Right forelimb (tissue), 1 donor: ENCODE measurements at regions not wholly inside any gene's neighbourhood (a gene's known extent, or its start where the extent isn't known, plus 50 kb on each side); places are given as distances from the start of the nearest gene placed in this dataset.

Experiments used
- DNase-seq: peaks from one replicate; pipeline ENCODE4 v3.0.0-alpha.2; 2018

DNA sequence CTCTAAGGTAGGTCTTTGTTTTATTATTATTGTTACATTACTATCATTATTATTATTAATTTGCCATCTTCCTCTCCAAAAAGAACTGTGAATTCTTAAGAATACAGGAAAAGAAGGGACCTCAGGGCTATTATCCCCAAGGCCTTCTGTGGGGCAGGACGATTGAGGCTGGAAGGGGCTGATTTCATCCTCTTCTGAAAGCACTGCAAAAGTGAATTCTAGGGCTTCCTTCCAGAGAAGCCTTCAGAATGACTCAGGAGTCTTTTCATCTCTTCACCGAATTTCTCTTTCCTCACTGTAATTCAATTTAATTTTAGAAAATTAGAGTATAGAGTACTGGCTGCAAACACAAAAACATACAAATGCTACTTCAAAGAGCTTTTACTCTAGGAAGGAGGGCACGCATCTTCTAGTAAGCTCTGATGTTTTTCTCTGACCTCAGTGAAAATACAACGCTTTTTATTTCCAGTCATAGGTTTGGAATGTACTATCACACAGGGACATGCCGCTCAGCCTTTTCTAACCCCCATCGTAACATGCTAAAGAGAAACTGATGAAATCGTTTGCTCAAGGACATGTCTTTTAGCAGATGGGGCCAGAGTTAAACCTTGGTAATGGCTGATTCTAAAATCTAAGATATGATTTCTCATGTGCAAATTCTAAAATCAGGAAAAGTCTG is 280.2 kb upstream of the PITRM1 start:
- DNase-seq = no peak

DNA sequence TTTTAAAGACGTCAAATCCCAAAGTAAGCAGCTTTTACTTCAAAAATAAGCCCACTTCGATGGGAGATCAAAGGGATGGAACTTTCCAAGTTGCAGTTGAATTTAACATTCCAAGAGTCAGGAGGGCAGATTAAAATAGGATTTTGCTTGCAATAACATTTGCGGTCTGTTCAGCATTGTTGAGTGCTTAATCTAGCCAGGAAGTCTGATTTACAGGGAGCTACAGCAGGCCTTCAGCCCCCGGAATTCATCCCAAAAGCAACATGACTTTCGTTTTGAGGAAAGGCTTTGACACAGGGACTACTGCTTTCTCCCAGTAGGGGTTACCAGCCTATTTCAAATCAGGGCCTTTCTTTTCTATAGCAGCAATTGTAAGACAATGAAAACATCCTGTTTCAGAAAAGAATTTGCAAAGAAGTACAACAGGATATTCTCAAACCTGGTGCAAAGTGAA is 279.6 kb upstream of the PITRM1 start:
- DNase-seq = no peak

DNA sequence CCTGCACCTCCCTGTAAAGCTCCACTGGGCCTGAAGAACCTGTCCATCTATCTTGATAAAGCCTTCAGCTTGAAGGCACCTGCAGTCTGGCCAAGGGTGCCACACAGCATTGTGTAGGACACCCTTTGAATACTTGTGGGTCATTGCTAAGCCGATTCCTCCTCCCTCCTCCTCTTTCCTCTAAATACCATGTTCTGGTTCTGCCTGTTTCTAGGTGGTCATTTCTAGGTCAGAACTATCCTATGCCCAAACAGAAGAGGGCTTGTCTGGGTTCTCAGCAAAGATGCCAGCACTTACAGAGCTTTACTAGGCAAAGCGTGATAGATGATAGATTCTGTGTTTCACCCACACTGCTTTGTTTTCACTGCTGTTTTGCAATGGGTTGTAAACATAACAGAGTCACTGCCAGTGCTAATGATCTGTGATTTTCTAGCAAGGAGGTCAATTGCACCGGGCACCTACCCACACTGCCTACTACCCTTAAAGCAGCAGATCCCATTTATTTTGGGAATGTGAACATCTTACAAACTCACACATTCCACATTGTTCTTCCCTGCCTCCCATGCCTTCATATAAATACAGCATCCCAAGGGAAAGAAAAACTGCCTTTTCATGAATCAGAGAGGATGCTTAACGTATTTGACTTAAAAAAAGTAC is 279.1 kb upstream of the PITRM1 start:
- DNase-seq = no peak

DNA sequence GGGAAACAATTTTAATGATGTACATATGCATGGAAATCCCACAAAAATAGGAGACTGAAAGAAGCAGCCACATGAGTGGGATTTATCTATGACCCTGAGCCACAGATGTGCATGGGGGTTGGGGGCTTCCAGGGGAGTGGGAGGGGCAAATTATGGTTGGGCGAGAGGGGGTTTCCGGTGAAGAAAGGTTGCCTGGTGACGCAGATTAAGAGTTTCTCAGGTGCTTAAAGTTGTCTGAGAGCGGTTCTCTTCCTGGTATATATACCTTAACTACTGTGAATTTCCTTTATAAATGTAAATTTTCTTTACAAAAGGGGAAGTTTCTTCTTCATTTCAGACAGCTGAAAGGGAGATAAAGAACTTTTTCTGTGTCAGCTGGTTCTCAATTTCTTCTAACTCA is 273.6 kb upstream of the PITRM1 start:
- DNase-seq = no peak

DNA sequence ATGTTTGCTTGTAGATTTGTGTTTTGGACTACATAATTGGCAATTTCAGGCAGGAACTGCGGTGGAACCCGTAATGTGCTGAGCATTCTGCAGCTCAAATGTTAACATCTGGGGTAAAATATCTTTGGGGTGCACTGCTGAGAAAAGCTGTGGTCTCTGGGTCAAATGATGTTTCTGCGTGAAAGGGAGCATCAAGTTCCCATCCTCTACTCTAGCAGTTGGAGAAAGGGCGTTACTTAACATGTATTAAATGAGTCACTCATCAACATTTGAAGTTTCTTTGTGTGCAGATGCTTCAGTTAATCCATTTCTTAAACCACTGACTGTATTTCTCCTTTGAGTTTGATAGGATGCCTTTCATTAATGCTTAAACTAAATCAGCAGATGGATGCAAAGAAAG is 273.1 kb upstream of the PITRM1 start:
- no peak for DNase-seq

DNA sequence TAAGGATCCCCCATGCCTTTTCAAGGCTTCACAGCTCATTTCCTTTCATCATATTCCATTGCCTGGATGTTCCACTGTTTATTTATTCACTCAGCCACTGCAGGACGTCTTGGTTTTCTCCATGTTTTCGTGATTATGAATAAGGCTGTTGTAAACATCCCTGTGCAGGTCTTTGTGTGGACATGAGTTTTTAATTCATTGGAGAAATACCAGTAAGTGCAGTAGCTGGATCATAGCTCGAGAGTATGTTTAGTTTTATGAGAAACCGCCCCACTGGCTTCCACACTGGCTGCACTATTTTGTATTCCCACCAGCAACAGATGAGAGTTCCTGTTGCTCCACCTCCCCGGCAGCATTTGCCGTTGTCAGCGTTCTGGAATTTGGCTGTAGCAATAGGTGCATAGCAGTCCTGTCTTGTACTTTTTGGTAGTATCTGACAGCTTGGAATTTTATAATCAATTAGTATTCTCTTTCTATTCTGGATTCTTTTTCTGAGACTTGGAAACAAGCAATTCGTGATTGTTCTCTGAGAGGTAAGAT is 269.9 kb upstream of the PITRM1 start:
- DNase-seq = no peak

DNA sequence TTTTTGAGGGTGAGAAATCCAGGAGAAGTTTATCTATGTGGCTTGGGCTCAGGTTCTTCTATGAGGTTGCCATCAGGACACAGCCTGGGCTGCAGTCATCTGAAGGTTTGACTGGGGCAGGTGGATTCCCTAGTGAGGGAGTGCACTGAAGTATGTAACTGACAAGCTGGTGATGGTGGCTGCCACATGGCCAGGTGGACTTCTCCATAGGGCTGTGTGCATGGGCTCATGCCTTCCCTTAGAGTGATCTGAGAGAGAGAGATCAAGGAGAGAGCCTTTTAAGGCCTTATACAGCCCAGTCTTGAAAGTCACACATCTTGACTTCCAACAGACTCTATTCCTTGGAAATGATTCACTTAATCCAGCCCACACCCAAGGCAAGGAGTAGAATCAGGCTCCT is 266.6 kb upstream of the PITRM1 start:
- DNase-seq = no peak

DNA sequence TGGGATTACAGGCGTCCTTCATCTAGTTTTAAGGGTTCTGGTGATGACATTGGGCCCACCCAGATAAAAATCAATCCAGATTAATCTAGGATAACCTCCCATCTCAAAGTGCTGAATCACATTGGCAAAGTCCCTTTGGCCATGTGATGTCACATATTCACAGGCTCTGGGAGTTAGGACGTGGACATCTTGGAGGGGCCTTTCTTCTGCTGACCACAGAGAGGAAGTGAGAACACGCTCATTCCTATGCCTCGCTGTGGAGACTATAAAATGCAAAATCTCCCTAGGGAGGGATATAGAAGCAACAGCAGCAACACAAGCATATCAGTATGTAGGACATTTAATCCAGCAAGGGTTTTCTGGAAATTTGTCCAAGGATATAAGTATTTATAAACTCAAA is 266.0 kb upstream of the PITRM1 start:
- DNase-seq = no peak

DNA sequence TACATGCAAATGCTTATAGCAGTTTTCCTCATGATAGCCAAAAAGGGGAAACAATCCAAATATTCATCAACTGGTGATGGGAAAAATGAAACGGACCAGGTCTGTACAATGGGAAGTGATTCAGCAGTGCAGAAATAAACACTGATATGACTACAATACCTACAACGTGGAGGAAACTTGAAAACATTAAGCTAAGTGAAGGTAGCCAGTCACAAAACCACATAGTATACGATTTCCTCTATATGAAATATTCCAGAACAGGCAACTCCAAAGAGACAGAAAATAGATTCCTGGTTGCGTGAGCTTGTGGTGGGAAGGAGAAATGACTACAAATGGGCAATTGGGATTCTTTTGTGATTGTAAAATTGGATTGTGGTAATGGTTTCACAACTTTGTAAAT is 263.1 kb upstream of the PITRM1 start:
- no peak for DNase-seq

DNA sequence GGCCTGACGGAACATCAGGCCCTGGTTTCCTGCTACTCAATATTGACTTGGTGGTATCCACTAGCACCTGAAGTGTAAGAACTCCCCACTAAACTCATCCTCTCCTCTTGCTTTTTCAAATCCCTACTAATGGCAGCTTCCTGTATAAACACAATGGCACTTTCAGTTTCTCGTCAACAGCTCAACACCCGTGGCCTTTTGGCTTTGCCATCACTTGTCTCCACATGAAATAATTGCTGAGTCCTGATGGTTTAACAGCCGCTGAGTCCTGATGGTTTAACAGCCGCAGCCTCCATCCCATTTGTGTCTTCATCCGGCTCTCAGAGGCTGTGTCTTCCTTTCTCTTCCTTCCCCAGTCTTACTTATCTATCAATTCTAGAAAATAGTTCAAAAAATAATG is 261.4 kb upstream of the PITRM1 start:
- DNase-seq = no peak

DNA sequence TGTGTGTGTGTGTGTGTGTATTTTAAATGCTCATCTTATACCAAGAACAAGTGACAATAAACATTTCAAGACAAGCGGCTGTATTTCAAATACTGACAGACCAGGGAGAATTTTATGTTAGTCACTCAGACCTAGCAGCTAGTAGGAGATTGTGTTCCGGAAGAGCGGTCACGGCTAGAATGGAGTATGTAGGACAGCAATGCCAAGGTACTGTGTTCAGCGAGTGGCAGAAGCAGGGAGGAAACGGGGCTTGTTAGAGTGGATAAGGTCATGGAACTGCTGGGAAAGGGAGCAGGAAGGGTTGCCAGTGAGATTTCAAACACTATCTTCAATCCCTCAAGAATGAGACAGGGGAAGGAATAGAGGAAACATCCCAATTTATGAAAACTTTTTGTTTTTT is 260.5 kb upstream of the PITRM1 start:
- no peak for DNase-seq

DNA sequence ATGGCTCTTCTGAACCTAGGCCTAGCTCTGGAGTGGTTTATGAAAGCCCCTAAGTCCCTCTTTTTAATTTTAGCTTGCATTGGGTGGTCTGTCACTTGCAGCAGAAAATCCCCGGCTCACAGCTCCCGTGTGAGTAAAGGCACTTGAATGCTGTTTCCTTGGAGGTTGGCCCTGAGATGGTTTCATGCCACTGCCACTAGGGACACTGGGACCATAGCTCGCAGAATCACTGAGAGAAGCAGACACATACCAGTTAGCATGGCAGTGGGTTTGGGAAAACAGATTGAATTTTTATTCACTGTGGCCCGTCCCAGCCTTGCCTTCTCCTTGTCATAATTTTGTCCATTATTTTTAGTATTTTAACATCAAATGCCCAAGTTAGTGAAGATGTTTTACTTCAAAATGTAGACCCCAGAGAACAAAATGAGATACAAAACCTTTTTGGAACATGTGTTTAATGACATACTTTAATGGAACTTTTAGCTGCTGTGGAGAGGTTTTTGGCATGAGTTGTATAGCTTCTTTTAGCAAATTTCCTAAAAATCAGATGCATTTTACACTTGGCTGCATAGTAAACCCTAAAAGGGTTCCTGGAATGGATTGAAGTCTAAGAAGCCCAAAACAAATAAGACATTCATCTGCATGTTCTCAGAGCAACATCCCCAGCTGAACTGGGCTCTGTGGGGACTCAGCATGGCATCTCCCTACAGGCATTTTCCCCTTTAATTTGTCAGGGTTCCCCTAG is 259.7 kb upstream of the PITRM1 start:
- DNase-seq = no peak

DNA sequence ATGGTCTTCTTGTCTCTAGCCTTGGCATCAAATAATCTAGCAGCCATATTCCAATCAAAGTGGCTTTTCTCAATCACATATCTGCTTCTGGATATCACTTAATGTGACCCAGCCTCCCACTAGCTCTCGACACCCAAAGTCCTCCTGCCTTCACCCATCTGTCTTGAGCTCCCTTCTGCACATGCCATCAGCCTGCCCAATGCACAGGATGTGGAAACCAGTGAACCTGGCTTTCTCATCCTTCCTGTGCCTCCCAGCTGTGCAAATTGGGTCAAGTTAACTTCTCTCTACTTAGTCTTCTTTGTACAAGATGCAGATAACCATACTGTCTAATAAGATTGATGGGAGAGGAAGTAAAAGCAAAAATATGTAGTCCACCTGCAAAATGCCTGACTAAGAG is 257.9 kb upstream of the PITRM1 start:
- DNase-seq = no peak

DNA sequence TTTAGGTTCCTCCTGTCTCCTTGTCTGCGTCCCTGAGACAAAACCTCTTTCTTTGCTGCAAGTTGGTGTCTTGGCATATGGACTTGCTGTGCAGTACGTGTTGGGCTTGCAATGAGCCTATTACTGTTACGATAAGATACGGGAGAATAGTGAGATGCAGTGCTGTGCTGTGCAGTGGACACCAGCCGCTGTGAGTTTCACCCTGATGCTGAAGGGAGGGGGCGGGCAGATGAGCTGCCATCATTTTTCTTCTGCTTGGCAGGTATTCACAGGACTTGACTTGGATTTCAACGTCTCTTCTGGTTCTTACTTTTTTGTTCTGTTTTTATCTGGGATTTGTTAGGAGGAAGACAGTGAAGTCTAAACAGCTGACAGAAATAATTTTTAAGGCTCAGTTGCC is 257.1 kb upstream of the PITRM1 start:
- DNase-seq = no peak

DNA sequence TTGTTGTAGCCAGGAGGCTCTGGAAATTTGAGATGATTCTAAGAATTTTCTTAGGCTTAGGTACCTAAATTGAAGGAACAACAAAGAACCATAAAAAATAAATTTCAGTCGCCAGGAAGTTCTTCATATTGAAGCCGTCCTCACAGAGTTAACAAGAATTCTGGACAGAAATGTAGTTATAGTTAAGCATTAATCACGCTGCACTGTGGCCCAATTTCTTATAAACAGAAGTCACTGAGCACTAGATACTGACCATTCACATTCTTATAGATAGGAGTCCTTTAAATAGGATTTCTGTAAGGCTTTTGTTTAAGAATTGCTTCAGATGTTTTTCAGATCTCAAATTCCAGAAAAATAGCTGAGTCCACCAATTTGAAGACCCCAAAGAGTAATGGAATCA is 256.2 kb upstream of the PITRM1 start:
- DNase-seq = no peak

DNA sequence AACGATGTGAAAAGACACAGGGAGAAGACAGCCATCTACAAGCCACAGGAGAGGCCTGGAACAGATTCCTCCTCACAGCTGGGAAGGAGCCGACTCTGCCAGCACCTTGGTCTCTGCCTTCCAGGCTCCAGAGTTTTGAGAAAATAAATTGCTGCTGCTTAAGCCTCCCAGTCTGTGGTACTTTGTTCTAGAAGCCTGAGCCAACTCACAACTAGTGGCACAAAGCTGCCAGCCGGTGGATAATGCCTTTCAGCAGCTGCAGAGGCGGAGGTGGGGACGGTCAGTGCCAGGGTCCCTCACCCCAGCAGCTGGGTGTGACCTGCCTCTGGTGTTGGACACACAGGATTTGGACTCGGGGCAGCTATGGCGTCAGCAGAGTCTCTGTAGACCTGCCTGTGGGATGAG is 255.4 kb upstream of the PITRM1 start:
- peak; percentile 56 for DNase-seq

DNA sequence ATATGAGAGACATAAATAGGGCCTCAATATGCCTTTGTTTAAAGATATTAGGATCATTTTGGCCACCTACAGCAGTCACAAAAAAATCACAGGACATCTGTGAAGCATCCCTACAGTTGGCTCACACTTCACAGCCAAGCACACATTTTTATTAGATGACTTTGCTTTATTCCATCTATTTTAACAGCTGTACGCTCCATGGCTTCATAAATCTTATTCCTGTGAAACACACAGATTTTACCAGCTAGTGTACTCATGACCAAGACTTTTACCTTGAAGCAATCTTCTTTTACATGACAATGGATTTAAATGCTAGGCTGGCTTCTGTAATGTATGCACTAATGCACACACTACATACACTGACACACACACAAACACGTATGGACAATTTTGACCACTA is 254.8 kb upstream of the PITRM1 start:
- no peak for DNase-seq

DNA sequence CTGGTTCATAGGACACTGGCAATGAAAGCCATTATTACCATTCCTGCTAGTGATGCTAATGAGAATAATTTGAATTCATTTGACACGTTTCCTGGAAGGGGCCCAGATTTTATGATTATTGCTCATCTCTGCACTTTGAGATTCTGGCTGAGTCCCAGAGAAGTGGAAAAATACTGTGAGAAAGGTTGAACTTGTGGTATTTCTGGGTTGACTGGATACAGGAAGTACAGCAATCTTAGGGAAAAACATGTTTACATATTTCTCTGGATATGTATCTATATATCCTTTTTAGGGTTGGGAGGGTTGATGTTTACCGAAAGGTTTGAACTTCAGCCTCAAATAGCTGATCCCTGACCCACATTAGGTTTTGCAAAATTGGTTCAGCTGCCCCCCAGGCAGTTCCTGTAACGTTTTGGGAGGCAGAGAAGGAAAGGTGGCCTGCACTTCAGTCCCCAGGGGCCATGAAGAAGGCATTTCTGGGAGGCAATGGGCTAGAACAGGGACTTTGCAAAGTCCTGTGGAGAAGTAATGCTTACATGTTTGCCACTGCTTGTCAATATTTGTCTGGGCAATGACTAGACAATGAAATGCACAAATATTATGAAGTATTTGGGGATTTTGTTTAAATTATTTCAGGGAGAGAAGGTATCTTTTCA is 253.7 kb upstream of the PITRM1 start:
- no peak for DNase-seq

DNA sequence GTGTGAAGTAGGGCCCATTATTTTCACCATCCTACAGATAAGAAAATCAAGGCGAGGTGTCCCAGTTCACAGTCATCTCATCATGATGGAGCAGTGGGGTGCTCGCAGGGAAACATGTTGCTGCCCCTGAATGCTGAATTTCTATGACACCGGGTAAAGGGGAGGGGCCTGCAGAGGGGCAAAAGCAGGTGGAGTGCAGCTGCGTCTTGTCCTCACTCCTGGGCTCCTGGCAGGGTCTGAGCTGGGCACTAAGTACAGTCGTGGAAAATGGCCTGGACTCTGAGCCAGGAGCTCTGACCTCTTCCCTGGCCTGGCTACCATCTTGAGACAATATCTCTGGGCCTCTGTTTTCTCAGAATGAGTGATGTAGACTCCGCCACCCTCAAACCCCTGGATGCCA is 253.1 kb upstream of the PITRM1 start:
- no peak for DNase-seq

DNA sequence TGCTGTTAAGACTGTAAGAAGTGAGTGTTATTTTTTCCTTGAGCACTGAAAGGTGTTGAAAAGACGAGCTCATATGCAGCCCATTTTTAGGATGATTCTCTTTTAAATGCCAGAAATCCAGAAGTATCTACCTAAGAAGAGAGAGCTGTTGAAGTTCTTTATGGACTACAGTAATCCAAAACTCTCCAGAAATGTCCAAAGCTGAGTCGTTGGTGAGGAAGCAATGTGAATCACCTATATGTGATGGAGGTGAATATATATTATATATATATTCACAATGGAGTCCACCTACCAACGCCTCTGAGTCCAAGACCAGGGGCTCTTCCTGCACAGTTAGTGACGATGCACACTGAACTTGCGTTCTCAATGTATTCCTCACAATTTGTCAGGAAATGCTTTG is 252.7 kb upstream of the PITRM1 start:
- no peak for DNase-seq

DNA sequence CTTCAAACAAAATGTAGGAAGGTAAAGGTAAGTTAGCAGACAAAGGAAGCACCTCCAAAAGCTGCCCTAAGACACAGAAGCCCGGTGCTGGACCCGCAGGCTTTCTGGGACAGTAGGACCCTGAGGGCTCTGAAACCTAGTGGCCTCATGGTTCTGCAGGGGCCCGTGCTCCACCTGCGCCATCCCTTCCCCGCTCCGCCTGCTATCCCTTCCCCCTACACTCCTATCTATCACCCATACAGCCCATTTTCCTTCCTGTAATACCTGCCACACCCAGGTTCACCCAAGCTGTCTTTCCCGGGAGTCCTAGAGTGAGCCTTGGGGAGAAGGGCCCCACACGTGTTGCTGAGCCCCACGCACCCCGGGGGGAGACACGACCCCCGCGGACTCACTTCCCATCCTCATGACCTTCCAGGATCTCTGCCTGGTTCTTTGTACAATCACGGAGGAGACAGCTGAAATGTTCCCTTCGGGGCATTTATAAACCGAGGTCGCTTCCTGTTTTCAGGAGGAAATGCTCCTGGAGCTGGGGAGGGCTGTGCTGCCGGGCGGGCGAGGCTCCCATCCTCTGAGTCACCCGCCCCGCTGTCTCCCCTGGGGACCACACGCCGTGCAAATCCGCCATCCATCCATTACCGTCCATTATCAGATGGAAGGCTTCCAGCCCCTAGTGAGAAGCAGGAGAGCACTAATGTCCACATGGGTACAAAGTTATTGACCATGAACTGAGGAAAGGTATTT is 251.7 kb upstream of the PITRM1 start:
- DNase-seq = no peak

DNA sequence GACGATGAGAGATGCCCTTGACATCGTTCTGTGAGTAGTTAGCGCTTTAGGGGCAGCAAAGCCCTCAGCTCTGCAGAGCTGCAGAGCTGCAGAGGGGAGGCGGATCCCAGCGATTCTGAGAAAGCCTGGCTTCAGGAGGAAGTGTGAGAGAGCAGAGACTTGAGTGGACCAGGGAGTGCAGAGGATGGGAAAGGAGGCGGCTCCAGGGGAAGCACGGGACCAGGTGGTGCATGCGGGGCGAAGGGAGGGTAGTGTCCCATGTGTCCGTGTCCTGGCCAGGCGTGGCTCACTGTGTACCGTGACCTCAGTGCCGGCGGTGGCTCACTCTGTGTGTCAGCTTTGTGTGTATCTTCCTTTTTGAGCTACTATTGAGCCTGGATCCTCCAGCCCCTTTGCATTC is 250.8 kb upstream of the PITRM1 start:
- DNase-seq = no peak

DNA sequence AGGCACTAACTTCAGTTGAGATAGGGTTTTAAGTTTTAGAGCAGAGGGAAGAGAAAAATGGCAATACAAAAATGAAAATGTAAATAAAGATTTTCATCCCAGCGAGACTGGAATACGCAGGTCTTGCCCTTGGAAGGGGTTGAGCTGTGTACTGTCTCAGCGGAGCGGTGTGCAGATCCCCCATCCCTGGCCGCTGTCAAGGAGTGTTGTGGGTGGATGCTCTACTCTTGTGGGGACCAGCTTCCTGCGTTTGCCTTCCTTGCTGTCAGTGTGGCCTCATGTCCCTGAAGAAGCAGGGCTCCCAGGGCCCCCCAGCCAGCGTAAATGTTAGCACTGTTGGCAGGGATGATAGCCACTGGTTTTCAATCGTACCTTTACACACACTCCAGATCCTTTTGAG is 249.7 kb upstream of the PITRM1 start:
- DNase-seq = no peak
